B cell (primary cell): ENCODE measurements at regions not wholly inside any gene's neighbourhood (a gene's known extent, or its start where the extent isn't known, plus 50 kb on each side); places are given as distances from the start of the nearest gene placed in this dataset.

Experiments used
- ATAC-seq: fragments of 200-7000 bp; cut with Tn5 transposase; one replicate; pipeline ENCODE4 v1.10.0; 2021; ENCODE audit warnings: low read depth, mild to moderate bottlenecking, moderate number of reproducible peaks, moderate library complexity
- CTCF ChIA-PET: fragments of 350-600 bp; sonication (Branson Sonifier 250); formaldehyde crosslinking; loops from one replicate; lab custom pipeline; 2021; ENCODE audit warnings: antibody characterized with exemption, inconsistent platforms; lab: Charles Lee
- POLR2A ChIA-PET: fragments of 350-600 bp; sonication (Branson Sonifier 250); formaldehyde crosslinking; loops from one replicate; lab custom pipeline; 2021; ENCODE audit warnings: antibody characterized with exemption; lab: Charles Lee
- DNase-seq: peaks from one replicate; pipeline ENCODE4 v3.0.0; 2013
- H2AFZ ChIP-seq: 2 replicates; pipeline ENCODE4 v1.6.1; 2012; ENCODE audit warnings: mild to moderate bottlenecking, low read depth, low read length; ENCODE audit not compliant: insufficient read depth, poor library complexity, severe bottlenecking
- H3K27ac ChIP-seq, 2 donors: 1 replicate in 1 of 2; 2 replicates in 1 of 2; pipeline ENCODE4 v1.5.1; 2012 to 2013; ENCODE audit warnings: low read length in 2 of 2, mild to moderate bottlenecking in 2 of 2, moderate library complexity in 1 of 2
- H3K27me3 ChIP-seq, 4 experiments: fragments of 200-600 bp in 1 of 4; sonication (generic) in 1 of 4; replicated peaks in 1 of 4; 1 replicate in 2 of 4; 2 replicates in 2 of 4; pipeline versions ENCODE4 v1.6.1 to v1.7.0; 2013 to 2016; ENCODE audit warnings: low read length in 3 of 4, mild to moderate bottlenecking in 2 of 4, mixed read lengths in 1 of 4, moderate library complexity in 1 of 4; ENCODE audit not compliant: insufficient read depth in 4 of 4, control insufficient read depth in 3 of 4; ENCODE audit errors: control extremely low read depth in 1 of 4
- H3K36me3 ChIP-seq, 2 experiments: replicated peaks in 1 of 2; 1 replicate in 1 of 2; 2 replicates in 1 of 2; pipeline versions ENCODE4 v1.6.1 to v1.7.1; 2013; ENCODE audit warnings: low read length in 1 of 2; ENCODE audit not compliant: insufficient read depth in 2 of 2, control insufficient read depth in 1 of 2; ENCODE audit errors: control extremely low read depth in 1 of 2, extremely low read depth in 1 of 2
- H3K4me1 ChIP-seq, 2 donors: fragments of 200-600 bp in 1 of 2; sonication (generic) in 1 of 2; 1 replicate in 1 of 2; 2 replicates in 1 of 2; pipeline versions ENCODE4 v1.5.1 to v1.6.1; 2013 to 2017; ENCODE audit warnings: low read length in 2 of 2; ENCODE audit not compliant: control insufficient read depth in 2 of 2, insufficient read depth in 2 of 2
- H3K4me2 ChIP-seq: replicated peaks from 2 replicates; pipeline ENCODE3; 2012; ENCODE audit warnings: mild to moderate bottlenecking, low read depth, low read length; ENCODE audit not compliant: poor library complexity, severe bottlenecking
- H3K4me3 ChIP-seq, 5 experiments: fragments of 200-600 bp in 1 of 5; sonication (generic) in 1 of 5; 1 replicate in 3 of 5; 2 replicates in 2 of 5; pipeline versions ENCODE4 v1.5.1 to v1.7.0; 2011 to 2016; ENCODE audit warnings: low read length in 4 of 5, mild to moderate bottlenecking in 4 of 5, low read depth in 2 of 5, control low read depth in 1 of 5, moderate library complexity in 1 of 5; ENCODE audit not compliant: insufficient read depth in 1 of 5; ENCODE audit errors: control extremely low read depth in 1 of 5, extremely low read depth in 1 of 5
- H3K79me2 ChIP-seq: fragments of 200-600 bp; sonication (generic); one replicate; pipeline ENCODE4 v1.6.0; 2016; ENCODE audit warnings: low read length; ENCODE audit not compliant: control insufficient read depth, insufficient read depth
- H3K9ac ChIP-seq: fragments of 200-600 bp; sonication (generic); 2 replicates; pipeline ENCODE4 v1.6.1; 2017; ENCODE audit warnings: mild to moderate bottlenecking, low read length, moderate library complexity
- H3K9me3 ChIP-seq, 3 donors: one replicate each; pipeline versions ENCODE4 v1.6.1 to v1.7.1; 2013; ENCODE audit warnings: low read length in 2 of 3; ENCODE audit not compliant: control insufficient read depth in 2 of 3, insufficient read depth in 1 of 3; ENCODE audit errors: control extremely low read depth in 1 of 3
- H4K20me1 ChIP-seq: 2 replicates; pipeline ENCODE4 v1.6.0; 2012; ENCODE audit warnings: mild to moderate bottlenecking, low read length; ENCODE audit not compliant: insufficient read depth, control insufficient read depth, poor library complexity, severe bottlenecking
- H3K27ac Mint-ChIP-seq: one replicate; pipeline ENCODE4 v1.8.0; 2021; ENCODE audit warnings: mixed read lengths
- H3K27me3 Mint-ChIP-seq: one replicate; pipeline ENCODE4 v1.8.0; 2021; ENCODE audit warnings: mixed read lengths
- H3K4me1 Mint-ChIP-seq: one replicate; pipeline ENCODE4 v1.8.0; 2021; ENCODE audit warnings: mixed read lengths
- H3K4me3 Mint-ChIP-seq: one replicate; pipeline ENCODE4 v1.8.0; 2021; ENCODE audit warnings: mixed read lengths
- H3K9me3 Mint-ChIP-seq: one replicate; pipeline ENCODE4 v1.8.0; 2022; ENCODE audit warnings: mixed read lengths; ENCODE audit not compliant: insufficient read depth
- CTCF ChIP-seq: fragments of 200-600 bp; IDR thresholded peaks from one replicate; pipeline ENCODE4 v1.8.0; 2022; ENCODE audit warnings: antibody characterized with exemption, mild to moderate bottlenecking
- EZH2 ChIP-seq: IDR thresholded peaks from 2 replicates; pipeline ENCODE4 v1.6.1; 2012; ENCODE audit warnings: borderline replicate concordance, low read depth, mild to moderate bottlenecking, moderate library complexity, low read length; ENCODE audit not compliant: insufficient read depth, poor library complexity, severe bottlenecking
- WGBS: methylation state at CpG from one replicate; pipeline ENCODE4 v1.1.5; 2013; ENCODE audit warnings: missing lambda C conversion rate; ENCODE audit not compliant: insufficient coverage; 5-methylcytosine and 5-hydroxymethylcytosine counted together
- intact Hi-C: fragments of 100-400 bp; cut with micrococcal nuclease; formaldehyde crosslinking; loops from one replicate; pipeline ENCODE4 v1.10.0; 2022

GRCh38 chr5:178796165-178796945 is 63.4 kb upstream of the ZNF354B start:
- TF ChIP-seq CTCF (no peak), EZH2 (no peak)
- no peak overlapping the region for H3K27ac ChIP-seq
- intact Hi-C loops: no loop called here
- DNase-seq (no peak), ATAC-seq (no peak)
- H3K9me3 ChIP-seq: peaks cover 0 to 29% (median 0%) of the 10 kb centered on the region in 3 donors
- Mint-ChIP-seq H3K4me1 (no peaks in the 10 kb centered on the region), H3K27me3 (peaks cover 2% of the 10 kb centered on the region), H3K4me3 (no peak overlapping the region), H3K9me3 (peaks cover 1% of the 10 kb centered on the region), H3K27ac (no peak overlapping the region)
- POLR2A ChIA-PET: no interaction called here
- H3K27me3 ChIP-seq: no peaks in the 10 kb centered on the region
- H3K9ac ChIP-seq: no peak overlapping the region
- WGBS: 81% methylated on average over 13 of the region's 17 CpGs
- H2AFZ ChIP-seq: no peak overlapping the region
- H3K4me2 ChIP-seq: no peak overlapping the region
- no peak overlapping the region for H3K4me3 ChIP-seq
- H3K4me1 ChIP-seq: no peaks in the 10 kb centered on the region
- H3K79me2 ChIP-seq: no peaks in the 10 kb centered on the region
- H3K36me3 ChIP-seq: no peaks in the 10 kb centered on the region
- no peaks in the 10 kb centered on the region for H4K20me1 ChIP-seq
- CTCF ChIA-PET: no interaction called here

- Histone ChIP-seq H3K79me2 (no peaks in the 10 kb centered on the region), H3K4me1 (no peaks in the 10 kb centered on the region), H3K4me2 (no peak overlapping the region), H3K9me3 (peaks cover 0 to 24% (median 0%) of the 10 kb centered on the region in 3 donors), H3K27me3 (no peaks in the 10 kb centered on the region), H2AFZ (no peak overlapping the region), H4K20me1 (no peaks in the 10 kb centered on the region), H3K9ac (no peak overlapping the region), H3K36me3 (no peaks in the 10 kb centered on the region), H3K27ac (no peak overlapping the region), H3K4me3 (no peak overlapping the region)
- POLR2A ChIA-PET: no interaction called here
- no peaks in the 10 kb centered on the region for H3K9me3 Mint-ChIP-seq
- DNase-seq: no peak
- intact Hi-C loops: no loop called here
- no peak overlapping the region for H3K4me3 Mint-ChIP-seq
- no peak overlapping the region for H3K27ac Mint-ChIP-seq
- ATAC-seq: no peak
- TF ChIP-seq EZH2 (no peak), CTCF (no peak)
- CTCF ChIA-PET: no interaction called here
- no peaks in the 10 kb centered on the region for H3K4me1 Mint-ChIP-seq
- 96% methylated on average over 16 of the region's 16 CpGs for WGBS
- H3K27me3 Mint-ChIP-seq: no peaks in the 10 kb centered on the region
Measured at GRCh38 chr5:178794433-178794832, 64.0 kb upstream of the ZNF354A start.
